HG02642 (cell line): ENCODE measurements at regions not wholly inside any gene's neighbourhood (a gene's known extent, or its start where the extent isn't known, plus 50 kb on each side); places are given as distances from the start of the nearest gene placed in this dataset.

Experiments
- ATAC-seq: cut with Tn5 transposase; IDR thresholded peaks from one replicate; pipeline ENCODE4 v1.9.1; 2021; ENCODE audit warnings: mild to moderate bottlenecking; ENCODE audit not compliant: unreplicated experiment, poor library complexity

- ATAC-seq: no peak
Measured at GRCh38 chr20:39645131-39645530, 683.0 kb downstream of the DHX35 start.

- ATAC-seq: no peak
Measured at GRCh38 chr20:39643292-39643691, 681.1 kb downstream of the DHX35 start.

GRCh38 chr20:39641423-39641822, 679.3 kb downstream of the DHX35 start:
- ATAC-seq: no peak

GRCh38 chr20:39640147-39640546, 678.0 kb downstream of the DHX35 start:
- ATAC-seq: no peak

- no peak for ATAC-seq
Measured at GRCh38 chr20:39638731-39639130, 676.6 kb downstream of the DHX35 start.

GRCh38 chr20:39633689-39634088, 671.5 kb downstream of the DHX35 start:
- no peak for ATAC-seq

GRCh38 chr20:39632757-39633156, 670.6 kb downstream of the DHX35 start:
- ATAC-seq: no peak

- ATAC-seq: no peak
Measured at GRCh38 chr20:39632176-39632575, 670.0 kb downstream of the DHX35 start.

GRCh38 chr20:39631557-39631956, 669.4 kb downstream of the DHX35 start:
- no peak for ATAC-seq

- ATAC-seq: no peak
Measured at GRCh38 chr20:39630215-39630908, 668.2 kb downstream of the DHX35 start.

GRCh38 chr20:39627765-39628164, 665.6 kb downstream of the DHX35 start:
- no peak for ATAC-seq

- no peak for ATAC-seq
Measured at GRCh38 chr20:39624316-39624715, 662.2 kb downstream of the DHX35 start.

- ATAC-seq: no peak
Measured at GRCh38 chr20:39623584-39624234, 661.6 kb downstream of the DHX35 start.

- no peak for ATAC-seq
Measured at GRCh38 chr20:39619271-39619785, 657.2 kb downstream of the DHX35 start.

- ATAC-seq: no peak
Measured at GRCh38 chr20:39611901-39612300, 649.8 kb downstream of the DHX35 start.

- no peak for ATAC-seq
Measured at GRCh38 chr20:39607141-39607540, 645.0 kb downstream of the DHX35 start.

- no peak for ATAC-seq
Measured at GRCh38 chr20:39605908-39606307, 643.8 kb downstream of the DHX35 start.

GRCh38 chr20:39605361-39605760, 643.2 kb downstream of the DHX35 start:
- ATAC-seq: no peak

- no peak for ATAC-seq
Measured at GRCh38 chr20:39603219-39603618, 641.1 kb downstream of the DHX35 start.

- ATAC-seq: no peak
Measured at GRCh38 chr20:39602649-39603048, 640.5 kb downstream of the DHX35 start.

GRCh38 chr20:39600871-39601270, 638.7 kb downstream of the DHX35 start:
- ATAC-seq: no peak

- ATAC-seq: no peak
Measured at GRCh38 chr20:39600156-39600555, 638.0 kb downstream of the DHX35 start.
